ENCODE measurements at regions not wholly inside any gene's neighbourhood (a gene's known extent, or its start where the extent isn't known, plus 50 kb on each side); places are given as distances from the start of the nearest gene placed in this dataset.
A peak's percentile ranks its signal among the peaks of the same experiment; 100 is the strongest.

DNA sequence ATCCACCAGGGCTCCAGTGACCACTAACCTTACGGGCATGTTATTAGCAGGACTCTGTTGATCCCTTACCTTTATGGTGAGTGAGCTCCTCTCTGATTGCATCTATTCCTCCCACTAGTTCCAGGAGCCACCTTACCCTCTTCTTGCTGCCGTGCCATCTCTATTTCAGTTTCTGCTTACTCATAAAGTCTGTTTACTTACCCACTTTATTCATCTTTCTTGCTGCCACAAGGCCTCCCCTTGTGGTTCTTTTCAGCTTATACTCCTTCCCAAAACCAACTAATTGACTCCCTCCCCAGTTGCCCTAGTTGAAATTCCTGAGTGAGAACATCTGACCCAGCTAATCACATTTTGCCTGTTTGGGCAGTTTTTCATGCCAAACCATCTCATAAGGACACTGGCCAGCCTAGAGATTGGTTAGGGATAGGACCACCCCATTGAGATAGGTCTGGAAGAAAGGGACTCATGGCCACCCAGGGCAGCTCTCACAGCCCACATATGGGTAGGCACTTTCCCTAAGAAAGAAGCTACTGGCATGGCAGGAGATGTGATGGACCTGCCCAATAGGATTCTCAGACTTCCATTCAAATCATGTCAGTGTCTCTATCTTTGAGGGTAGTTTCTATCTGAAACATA lies 412.7 kb downstream of the EFNA5 start:
- DNase-seq, result peak; percentile 32

DNA sequence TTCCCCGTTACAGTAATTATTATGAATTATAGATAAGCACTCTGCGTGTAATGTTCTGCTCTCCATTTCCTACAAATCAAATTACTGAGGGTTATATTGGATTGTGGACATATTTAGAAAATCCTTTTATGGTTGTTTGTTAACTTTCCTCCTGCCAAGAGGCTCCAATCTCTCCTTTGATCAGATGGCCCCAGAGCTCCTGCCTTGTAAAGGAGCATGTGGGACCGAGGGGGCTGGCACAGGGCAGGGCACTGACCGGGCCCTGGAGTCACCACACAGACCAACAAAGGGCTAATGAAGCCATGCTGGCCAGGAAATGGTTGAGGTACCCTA lies 415.9 kb downstream of the EFNA5 start:
- DNase-seq, result no peak

DNA sequence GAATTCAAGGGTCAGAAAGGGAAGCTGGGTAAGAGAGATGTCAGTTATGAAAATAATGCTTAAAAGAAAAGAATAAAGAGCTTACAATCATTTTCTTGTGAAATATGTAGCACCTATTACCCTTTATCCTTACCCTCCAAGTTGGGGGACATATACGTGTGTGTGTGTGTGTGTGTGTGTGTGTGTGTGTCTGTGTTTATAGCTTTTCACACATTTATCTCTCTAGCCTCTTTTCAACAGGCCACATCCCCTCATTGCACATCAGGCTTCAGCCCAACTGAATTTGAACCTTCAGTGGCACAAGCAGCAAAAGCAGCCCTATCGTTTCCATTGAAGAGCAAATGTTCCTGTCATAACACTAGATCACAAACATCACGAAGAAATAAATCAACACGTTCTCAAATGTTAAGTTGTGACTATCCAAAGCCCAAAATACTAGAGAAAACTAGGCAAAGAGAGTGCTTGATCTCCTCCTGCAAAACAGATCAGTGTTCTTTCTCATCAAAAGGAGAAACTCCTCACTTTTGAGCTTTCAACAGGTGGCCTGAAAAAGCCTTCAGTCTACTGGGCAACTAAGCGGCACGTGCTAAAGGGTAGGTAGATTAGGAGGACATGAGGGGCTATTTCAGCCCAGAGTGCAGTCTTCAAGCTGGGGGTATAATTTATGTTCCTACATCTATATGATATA lies 416.4 kb downstream of the EFNA5 start:
- DNase-seq, result no peak

DNA sequence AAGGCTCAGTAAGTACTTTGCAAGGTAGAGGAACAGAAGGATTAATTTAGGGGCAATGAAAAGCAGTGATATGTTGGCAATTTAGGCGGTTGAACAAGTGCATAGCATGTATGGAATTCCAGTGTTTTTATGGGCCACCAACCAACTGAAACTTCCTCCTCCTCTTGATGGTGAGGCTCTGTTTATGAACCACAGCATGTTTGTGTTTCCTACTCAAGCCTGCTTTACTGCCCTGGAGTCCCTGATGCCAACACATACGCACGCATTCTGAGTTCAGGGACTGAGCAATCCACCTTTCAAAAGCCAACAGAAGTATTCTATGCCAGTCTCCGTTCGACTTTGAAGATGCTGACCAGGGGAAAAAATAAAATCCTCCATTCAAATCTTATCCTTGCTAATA lies 417.5 kb downstream of the EFNA5 start:
- peak; percentile 37 for DNase-seq

DNA sequence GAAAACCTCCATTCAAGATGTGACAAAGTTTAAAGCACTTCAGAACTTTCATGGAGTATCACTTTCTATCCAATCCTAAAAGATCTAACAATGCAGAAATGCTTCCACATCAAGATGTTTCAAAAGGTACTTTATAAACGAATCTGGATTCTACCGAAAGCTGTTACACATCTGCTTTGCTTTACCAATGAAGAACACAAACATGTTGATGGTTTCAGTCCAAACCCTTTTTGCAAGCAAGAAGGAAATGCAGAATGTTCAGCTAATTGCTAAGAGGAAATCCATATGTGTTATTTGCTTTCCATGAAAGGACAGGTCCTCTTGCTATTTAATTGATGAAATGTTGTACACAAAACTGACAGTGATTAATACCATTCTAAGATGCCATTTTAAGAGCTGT lies 419.6 kb downstream of the EFNA5 start:
- DNase-seq, result no peak

DNA sequence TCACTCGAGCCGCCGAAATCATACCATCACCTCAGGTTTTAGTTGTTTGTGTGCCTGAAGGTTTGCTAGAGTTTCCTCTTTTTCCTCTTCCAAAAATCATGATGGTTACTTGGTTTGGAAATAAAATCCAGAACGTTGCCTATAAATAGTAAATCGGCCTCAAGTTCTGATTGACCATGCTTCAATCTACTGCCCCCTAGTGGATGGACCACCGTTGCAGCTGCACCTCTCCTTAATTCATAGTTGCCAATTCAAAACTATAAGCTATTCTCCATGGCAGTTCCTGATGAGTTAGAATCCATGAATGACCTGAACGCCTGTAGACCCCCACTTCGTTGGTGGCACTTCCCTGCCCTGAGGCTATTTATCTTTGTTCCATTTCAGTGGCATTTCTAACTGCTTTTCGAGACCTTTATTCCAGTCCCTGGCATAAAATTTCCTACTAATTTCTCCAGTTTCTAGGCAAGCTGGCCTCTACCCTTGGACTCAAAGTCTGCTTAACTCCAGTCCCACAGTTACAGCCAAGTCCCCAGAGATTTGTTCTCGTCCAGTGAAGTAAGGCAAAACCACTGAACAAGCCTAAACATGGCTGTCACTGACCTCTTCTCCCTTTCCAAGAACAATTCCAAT lies 422.6 kb downstream of the EFNA5 start:
- peak; percentile 79 for DNase-seq

DNA sequence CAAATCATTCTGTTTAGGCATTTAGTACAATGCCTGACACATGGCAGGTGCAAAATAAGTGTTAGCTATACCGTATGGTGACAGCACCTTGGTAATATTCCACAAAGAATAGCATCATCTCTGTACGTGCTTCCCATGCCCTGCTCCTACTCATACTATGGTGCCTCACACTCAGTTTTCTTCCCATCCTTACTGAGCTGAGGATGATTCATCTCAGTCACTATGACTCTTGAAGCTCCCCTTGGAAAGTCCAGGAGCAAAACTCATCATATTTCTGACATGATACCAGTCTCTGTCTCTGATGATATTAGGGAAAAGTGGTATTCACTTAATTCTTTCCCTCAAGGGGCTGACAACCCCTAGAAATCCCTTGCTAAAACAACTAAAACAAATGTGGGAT lies 423.3 kb downstream of the EFNA5 start:
- peak; percentile 15 for DNase-seq

DNA sequence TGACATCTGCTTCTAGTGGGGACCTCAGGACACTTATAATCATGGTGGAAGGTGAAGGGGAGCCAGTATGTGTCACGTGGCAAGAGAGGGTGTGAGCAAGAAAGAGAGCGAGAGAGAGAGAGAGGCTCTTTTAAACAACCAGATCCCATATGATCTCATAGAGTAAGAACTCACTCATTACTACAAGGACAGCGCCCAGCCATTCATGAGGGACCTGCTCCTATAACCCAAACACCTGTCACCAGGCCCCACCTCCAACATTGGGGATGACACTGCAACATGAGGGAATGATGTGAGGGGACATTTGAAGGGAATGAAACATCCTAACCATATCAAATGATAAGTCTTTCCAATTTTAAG lies 427.5 kb downstream of the EFNA5 start:
- DNase-seq, result no peak

DNA sequence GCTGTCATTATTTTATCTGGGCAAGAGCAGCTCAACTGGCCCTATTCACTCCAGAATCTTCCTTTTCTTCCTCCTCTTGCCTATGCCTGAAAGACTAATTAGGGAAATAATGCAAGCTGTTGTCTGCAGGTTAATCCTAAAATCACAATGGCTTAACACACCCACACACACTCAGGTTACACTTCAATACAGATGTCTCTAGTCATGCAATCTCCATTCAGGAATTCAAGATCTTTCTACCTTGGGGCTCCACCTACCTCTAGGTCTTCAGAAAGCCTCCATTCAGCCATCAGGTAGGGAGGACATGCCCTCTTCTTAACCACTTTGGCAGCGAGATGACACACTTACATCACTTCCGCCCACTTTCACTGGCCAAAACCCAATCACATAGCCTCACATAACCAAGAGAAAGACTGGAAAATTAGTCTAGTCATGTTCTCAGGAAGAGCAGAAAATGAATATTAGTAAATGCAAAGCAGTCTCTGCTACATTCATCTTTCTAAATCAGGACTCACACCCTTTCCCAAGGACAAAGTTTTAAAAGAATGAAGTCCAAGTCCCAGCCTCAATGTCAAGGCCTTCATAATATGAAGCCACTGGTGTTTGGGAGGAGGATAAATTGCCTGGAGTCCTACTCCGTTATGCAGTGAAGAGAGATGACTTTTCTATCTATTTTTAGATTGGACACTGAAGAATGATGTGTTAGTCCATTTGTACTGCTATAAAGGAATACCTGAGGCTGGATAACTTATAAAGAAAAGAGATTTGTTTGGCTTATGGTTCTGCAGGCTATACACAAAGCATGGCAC lies 428.1 kb downstream of the EFNA5 start:
- DNase-seq, result no peak

DNA sequence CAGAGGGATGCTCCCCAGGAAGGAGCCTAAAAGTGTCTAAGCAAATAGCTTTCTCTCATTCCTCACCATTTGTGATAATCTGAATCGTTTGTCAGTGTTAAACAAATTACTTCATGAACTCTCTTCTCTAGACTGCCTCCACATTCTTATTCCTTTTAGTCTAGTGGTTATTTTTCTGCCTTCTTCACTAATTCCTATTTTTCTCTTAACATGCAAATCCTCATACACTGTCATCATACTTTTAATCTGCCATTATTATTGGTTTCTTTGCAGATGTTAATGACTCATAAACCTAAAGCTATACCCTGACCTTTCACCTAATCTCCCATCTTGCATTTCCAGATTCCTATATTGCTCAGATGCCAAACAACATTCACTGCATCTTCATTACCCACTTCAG lies 428.9 kb downstream of the EFNA5 start:
- DNase-seq, result no peak

DNA sequence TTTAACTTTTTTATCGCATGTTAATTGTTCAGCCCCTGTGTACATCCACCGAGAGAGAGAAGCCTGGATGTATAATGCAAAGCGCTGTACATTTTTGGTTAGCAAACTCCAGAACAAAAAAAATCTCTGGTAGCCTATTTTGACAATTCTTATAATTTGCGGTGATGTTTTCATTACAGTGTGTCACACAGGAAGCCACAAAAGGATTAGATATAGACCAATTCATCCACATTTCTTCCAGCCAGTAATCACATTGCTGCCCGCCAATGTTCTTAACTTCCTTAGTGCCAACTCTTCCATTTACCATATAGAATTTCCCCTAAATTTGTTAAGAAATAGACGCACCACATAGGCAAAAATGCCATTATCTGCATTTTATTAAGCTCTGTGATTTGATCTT lies 435.6 kb downstream of the EFNA5 start:
- no peak for DNase-seq

DNA sequence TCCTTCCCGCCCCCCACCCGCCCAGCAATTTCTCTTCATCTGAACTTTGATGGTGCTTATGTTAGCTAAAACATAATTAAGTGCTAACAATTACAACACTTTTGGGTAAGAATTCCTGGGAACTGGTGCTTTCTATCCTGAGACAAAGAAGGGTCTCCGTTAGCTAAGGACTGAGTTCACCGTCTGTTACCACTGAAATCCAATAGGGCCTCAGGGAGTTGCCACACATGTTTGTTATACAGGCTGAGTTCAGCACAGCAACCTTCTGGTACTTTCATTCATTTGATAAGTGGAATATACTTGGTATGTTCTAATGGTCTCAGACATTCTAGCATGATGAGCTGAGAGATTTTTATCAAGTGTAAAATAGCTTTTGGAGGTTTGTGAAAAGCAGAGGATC lies 437.9 kb downstream of the EFNA5 start:
- DNase-seq, result no peak

DNA sequence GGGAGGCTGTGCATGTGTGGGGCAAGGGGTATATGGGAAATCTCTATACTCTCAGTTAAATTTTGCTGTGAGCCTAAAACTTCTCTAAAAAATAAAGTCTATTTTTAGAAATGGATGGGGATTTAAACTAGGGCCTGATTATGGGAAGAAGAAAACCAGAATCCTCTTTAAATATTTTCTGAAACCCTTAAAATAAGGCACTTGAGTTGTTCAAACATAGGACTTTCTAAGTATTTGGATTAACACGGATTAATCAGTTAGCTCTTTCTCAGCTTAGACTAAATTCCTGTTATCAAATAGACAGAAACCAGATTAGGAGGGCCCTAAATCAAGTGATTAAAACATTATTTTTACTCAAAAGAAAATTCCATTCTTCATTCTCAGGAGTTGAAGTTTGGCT lies 438.4 kb downstream of the EFNA5 start:
- DNase-seq, result no peak

DNA sequence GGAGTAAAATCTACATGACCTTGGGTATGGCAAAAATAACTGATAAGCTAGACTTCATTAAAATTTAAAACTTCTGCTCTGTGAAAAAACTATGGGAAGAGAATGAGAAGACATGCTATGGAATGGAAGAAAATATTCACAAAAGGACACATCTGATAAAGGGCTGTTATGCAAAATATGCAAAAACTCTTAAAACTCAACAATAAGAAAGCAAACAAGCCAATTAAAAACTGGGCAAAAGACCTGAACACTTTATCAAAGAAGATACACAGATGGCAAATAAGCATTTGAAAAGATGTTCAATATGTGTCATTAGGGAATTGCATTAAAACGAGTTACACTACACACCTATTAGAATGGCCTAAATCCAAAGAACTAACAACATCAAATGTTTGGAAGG lies 439.5 kb downstream of the EFNA5 start:
- DNase-seq, result no peak

DNA sequence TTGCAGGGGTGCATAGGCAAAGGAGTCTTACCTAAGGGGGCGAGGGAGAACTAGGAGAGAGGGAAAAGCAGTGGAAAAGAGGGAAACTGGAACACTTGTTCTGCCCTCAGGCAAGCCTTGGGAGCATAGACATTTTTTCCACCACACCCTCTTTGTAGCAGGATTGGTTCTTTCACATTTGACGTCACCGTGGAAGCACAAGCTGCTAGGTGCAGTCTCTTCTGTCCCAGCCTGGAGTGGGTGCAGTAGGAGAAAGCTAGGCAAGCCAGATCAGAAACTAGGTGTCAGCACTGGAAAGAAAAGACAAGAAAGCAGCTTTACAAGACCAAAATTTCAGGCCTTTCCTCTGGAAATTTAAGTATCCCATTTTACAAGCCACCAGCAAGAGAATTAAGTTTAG lies 440.4 kb downstream of the EFNA5 start:
- no peak for DNase-seq

DNA sequence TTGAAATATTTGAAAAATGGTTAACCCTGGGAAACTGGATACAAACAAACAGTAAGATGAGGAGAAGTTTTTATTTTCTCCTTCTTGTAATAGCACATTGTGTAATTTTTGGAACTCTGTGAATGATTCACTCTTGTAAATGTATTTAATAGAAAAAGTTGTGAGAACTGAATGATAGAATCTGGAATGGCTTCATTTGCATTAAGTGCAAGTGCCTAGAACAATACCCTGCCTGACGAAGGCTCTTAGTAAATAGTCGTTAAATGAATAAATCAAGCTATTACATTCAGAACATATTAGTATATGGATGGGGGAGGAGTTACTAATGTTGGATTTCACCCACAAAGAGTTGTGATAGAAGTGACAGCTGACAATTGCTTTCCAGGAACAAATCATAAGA lies 442.5 kb downstream of the EFNA5 start:
- DNase-seq, result no peak

DNA sequence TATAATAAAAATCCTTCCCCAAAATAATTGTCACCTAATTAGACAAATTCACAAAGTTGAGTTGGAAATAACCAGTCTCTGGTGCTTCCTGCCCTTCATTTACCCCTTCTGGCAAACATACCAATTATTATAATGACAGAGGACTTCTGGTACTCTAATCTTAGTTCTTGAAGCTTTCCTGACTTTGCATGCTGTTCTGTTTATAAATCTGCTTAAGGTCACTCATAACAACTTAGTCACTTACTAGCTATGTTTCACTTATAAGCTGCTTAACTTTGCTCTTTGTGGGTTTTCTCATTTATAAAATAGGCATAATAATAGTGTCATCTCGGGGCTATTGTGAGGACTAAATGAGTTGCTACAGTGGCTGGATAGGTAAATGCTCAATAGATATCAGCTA lies 446.5 kb downstream of the EFNA5 start:
- no peak for DNase-seq

DNA sequence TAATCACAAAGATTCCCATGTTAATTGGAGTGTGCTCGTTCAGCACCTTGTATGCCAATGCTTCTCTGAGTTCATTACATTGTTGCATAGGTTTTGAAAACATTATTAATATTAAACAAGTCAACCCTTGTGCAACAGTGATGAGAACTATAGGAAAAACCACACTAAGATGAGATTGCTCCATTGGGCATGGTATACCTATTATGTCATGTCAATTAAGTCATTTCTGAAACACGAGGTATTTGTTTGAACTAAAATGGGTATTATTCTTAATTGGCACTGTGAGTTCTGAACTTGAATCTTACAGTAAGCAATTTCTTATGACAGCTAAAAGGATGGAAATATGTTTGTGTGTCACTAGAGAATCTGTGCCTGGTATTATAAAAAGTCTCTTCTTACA lies 447.7 kb downstream of the EFNA5 start:
- no peak for DNase-seq

DNA sequence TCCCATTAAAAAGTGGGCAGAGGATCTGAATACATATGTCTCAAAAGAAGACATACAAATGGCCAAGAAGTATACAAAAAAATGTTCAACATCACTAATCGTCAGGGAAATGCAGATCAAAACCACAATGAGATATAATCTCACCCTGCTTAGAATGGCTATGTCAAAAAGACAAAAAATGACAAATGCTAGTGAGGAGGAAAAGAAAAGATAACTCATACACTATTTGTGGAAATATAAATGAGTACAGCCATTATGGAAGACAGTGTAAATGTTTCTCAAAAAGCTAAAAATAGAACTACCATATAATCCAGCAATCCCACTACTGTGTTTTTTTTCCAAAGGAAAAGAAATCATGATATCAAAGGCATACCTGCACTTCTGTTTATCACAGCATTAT lies 450.7 kb downstream of the EFNA5 start:
- no peak for DNase-seq

DNA sequence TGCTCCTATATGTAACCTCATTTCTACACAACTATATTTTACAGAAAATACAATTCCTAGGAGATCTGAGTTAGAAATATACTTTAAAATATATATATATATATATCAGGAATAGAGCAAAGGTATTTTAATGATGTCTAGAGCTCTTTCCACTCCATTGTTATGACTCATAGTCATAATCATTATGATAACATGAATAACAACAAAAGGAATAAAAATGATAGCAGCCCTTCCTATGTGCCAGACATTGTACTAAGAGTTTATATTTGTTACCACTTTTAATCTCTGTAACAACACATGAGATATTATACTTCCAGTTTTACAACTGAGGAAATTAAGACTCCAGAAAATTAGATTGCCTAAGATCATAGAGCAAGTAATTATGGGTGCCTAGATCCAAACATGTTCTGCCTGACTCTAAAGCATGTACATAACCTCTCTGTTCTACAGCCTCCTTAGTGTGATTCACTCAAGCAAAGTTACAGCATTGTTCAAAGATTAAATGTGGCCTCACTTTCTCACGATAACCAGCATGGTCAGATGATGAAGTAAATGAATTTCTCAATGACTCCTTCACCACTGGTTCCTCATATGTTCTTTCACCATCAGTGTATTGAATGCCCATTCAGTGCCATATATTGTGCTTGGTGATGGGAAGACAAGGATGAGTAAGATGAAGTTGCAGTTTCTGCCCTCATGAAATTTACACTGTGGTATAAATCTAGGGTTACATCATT lies 452.1 kb downstream of the EFNA5 start:
- DNase-seq, result no peak

DNA sequence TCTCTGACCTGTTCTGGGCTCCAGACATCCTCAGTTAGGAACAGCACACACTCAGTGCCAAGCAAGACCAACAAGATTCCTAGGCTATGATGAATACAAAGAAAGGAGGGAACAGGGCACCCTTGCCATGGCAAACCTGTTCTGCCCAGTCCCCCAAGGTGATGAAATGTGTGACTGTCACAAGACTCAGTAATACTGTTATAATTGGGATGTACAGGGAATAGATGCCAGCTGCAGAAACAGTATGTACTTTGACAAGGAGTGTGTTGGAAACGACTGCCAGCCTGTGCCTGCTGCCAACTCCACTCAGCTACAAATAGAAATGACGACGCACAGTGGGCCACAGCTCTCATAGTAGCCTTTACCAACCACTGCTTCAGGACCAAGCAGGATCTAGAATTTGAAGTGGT lies 453.0 kb downstream of the EFNA5 start:
- no peak for DNase-seq

DNA sequence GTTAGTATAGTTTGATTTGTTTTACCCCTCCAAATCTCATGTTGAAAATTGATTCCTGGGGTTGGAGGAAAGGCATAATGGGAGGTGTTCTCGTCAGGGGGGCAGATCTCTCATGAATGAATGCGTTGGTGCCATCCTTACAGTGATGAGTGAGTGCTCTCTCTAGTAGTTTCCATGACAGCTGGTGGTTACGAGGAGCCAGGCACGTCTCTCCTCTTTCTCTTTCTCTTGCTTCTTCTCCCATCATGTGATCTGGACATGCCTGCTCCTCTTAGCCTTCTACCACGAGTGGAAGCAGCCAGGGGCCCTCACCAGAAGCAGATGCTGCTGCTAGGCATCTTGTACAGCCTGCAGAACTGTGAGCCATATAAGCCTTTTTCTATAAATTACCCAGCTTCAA lies 454.1 kb downstream of the EFNA5 start:
- DNase-seq, result no peak

DNA sequence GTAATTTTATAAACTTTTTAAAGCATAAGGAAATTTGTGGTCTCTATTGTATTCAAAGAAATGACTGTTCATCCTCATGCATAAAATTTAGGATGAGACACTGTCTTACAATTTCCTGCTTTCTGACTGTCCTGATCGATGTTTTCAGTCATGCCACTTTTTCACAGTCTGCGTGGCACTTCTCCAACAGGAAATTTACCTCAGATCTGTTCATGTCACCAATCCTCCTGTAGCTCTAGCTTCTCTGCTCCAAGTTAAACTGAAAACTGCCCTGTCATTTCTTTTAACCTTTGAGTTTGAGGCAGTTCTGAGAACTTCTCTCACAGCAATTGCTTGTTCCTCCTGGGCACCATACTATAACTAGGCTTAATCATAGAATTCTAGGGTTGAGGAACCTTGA lies 455.1 kb downstream of the EFNA5 start:
- DNase-seq, result no peak

Data from DMS53 (cell line).